ENCODE measurements at regions not wholly inside any gene's neighbourhood (a gene's known extent, or its start where the extent isn't known, plus 50 kb on each side); places are given as distances from the start of the nearest gene placed in this dataset.

- DNase-seq, result no peak
These were observed 1603.8 kb upstream of the ACVR2A start for GRCh38 chr2:146241023-146241422.

DNA sequence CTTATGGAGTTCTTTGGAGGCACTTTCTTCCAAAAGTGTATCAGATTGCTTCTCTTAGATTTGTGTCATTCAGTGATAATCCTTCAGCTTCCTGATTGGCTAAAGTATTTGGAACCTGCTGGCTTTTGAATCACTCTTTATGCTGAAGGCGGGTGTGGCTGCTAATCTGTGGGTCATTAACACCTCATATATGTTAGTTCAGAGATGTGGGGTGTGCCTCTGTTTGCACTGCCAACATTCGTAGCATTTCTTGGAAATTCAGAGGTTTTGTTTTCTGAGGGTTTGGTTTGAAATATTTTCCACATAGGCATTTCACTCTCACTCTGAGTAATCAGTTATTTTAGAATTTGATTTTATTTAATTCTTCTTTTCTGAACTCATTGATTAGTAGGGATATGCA lies 1604.4 kb upstream of the ACVR2A start:
- no peak for DNase-seq

GRCh38 chr2:146239392-146240135 lies 1605.3 kb upstream of the ACVR2A start:
- no peak for DNase-seq

DNA sequence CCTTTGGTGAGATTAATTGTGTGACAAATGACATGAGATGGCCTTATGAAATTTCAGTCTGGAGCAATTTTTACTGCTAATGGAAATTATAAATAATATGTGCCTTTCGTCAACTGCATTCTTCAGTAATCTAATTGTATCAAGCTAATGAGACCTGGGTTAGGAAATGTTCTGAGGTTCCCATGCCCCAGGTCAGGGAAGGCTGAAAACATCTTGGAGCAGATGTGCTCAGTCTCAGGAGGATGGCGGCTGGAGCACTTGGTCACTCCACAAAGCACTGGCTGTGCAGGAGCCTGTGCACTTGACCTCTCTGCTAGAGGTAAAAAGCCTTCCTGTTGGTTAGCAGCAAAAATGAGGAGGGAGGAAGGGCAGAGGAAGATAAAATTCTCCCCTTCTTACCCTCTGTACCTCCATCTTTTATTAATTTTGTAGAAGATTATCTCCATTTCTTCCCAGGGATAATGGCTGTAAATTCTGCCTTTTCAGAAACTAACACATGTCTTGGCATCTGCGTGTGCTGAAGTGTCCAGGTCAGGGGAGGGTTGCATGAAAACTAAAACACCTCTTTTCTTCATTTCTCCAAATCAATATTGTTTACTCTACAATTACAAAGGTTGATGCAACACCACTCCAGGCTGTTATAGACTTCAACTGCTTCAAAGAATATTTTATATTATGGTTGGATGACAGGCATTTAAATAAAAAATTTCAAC lies 1606.4 kb upstream of the ACVR2A start:
- DNase-seq, result no peak

- DNase-seq, result no peak
These were observed 1609.7 kb upstream of the ACVR2A start for GRCh38 chr2:146235158-146235557.

DNA sequence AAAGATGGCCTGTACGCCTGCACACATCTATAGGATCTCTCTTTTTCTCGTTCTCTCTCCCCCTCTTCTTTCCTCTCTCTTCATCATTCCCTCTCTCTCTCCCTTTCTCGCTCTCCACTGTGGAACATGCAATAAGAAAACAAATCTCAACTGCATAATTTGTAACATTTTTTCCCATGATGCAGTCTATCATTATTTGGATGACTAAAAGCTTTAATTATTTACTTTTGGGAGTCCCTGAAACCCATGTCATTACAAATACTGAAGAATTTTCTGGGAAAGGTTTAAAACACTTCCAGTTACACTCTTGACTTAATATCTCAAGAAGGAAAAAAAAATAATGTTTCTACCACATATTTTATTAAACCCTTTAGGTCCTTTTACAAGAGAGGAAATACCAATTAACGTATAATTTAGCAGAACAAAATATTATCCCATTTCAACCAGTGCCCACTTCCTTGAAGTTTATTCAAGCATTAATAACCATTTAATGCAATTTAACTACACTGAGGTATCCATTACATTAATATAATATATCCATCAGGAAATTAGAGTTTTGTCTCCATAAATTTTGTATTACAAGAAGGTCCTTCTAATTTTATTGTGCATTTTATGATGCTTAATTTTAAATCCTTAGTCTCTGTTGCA lies 1615.2 kb upstream of the ACVR2A start:
- no peak for DNase-seq

- DNase-seq, result no peak
These were observed 1616.3 kb upstream of the ACVR2A start for GRCh38 chr2:146228466-146229058.

DNA sequence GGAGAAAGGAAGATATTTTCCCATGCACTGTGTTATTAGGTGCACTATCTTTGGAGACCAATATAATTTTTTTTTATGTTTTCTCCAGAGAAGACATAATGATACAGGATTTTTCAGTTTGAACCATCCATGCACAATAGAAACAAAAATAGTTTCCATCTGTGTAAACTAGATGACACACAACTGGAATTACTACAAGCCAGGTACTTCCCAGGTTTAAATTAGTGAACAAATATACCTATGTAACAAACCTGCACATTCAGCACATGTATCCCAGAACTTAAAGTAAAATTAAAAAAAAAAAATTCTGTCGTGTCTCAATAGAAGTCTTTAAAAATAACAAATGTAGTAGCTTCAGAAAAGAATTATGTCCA lies 1616.8 kb upstream of the ACVR2A start:
- DNase-seq, result no peak

DNA sequence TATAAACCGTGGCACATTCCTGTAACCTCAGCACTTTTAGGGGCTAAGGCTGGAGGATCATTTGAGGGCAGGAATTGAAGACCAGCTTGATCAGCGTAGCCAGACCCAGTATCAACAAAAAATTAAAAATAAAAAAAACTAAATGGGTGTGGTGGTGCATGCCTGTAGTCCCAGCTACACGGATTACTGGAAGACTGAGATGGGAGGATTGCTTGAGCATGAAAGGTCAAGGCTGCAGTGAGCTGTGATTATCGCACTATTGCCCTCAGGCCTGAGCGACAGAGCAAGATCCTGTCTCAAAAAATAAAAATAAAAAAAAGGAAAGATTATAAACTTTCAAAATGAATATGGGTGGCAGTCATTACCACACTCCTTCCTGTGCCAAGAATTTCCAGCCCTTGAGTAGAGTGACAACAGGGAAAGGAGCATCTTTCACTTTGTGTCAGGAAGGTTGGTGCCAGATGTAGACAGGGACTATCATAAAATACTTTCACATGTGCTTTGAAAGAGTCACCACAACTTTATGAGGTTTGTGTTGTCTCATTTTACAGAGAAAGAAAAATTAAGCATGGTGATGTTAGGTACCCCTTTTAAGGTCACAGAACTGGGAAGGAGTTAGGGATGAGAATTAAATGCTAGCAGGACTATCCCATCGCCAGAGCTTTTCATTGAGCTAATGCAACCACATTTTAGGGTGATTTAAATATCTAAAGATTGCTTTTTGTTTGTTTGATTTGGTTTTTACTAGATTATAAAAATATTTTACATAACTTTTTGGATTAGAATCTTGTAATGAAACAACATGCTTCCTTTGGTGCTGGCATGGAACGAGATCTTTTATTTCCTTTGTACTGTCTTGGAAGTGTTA lies 1617.4 kb upstream of the ACVR2A start:
- DNase-seq, result no peak

- DNase-seq, result no peak
These were observed 1618.8 kb upstream of the ACVR2A start for GRCh38 chr2:146226077-146226476.

DNA sequence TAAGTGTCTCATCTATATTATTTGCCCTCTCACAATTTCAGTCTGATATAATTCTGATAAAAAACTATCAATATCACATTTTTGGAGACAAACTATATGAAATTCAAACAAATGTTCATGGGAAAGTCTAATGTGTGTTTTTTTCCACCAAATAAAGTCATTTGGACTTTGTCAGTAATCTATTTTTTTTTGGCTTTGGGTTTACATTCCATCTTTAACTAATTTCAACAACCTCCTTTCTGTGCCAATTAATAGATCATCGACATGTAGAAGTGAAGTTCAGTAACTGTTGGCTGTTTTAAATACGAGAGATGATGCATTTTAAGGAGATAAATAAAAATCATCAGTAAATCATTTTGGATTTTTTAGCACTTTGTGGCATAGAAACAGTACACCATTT lies 1623.0 kb upstream of the ACVR2A start:
- no peak for DNase-seq

DNA sequence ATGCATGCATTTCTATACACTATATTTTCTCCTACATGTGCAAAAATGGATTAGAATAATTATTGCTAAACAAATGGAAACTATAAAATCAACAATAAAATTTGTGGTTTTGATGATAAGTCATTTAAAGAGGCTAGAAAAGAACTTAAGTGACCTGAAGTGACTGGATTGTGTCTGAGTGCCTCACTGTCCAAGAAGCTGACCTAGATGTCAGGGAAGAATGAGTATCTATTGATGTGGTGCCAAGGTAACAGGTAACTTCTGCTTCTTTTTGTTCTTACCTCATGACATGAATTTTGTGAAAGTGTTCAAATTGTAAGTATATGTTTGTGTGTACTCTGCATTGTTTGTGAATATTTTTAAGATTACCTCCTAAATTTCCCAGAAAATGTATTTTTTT lies 1623.9 kb upstream of the ACVR2A start:
- no peak for DNase-seq

DNA sequence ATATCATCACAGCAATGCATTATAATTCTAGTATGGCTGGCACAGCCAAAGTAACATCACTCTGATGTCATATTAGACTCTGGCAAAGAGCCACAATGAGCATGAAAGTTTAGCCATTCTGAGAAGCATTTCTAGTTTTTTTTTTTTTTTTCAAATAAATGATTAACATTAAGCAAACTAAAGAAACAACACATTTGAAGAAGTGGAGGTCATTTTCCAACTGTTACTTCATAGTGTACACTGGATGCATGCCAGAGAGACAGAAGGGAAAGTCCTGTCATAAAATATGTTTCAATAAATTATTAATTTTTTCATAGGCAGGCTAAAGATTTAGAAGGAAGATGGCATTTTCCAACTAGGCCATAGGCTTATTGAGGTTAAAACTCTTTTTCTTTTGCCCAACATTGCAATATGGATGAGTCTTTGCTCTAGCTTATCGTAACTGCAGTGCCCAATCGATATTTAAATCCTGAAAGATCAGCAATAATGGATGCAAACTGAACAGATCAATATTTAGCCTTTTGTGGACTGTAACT lies 1630.4 kb upstream of the ACVR2A start:
- no peak for DNase-seq

DNA sequence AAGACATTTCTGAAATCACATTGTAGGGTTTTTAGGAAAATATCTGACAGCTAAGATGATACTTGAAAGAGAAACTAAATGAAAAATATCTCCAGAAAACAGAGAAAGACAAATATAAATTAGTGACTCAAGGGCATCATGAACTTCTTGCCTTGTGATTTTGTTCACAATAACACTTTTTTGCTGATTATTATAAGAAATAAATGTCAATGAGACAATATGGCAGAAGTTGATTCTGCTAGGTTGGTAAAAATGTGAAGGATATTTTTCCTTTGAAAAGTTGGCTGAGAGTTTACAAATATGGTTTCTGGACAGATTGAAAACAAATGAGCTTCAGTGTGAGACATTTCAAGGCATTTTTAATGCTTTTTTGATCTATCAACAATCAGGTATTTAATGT lies 1631.2 kb upstream of the ACVR2A start:
- no peak for DNase-seq

DNA sequence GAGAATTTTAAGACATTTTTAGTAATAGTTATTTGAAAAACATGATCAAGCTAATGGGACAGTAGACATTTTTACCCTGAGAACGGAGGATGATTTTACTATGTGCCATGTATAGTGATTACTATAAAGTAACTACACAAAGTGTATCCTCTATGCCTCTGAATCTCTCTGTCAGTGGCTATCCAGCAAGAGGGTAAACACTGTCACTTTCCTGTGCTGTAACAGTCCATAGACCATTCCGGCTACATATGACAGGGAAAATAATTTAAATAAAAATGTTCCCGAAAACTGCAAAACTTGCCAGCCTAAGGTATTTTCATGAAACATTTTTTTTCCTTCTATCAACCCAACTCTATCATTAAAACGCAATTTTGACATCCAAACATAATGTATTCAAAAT lies 1632.2 kb upstream of the ACVR2A start:
- DNase-seq, result no peak

GRCh38 chr2:146209842-146210275 lies 1635.0 kb upstream of the ACVR2A start:
- DNase-seq, result no peak

GRCh38 chr2:146207901-146208300 lies 1636.9 kb upstream of the ACVR2A start:
- DNase-seq, result no peak

DNA sequence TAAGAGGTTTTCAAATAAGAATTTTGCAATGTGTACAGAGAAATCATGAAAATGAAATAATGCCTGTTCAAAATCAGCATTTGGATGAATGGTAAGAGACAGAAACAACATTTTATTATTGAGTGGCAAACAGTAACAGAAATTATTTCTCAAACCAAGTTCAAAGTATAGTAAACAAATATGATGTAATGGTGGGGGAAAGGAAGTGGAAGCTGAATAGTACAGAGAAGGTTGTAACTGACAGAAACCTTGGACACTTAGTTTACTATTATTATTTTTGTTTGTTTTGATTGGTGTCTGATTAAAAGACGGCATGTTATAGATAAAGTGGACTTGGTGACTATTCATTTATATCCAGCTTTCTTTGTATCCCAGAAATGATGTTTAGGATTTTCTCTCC lies 1637.4 kb upstream of the ACVR2A start:
- DNase-seq, result no peak

- no peak for DNase-seq
These were observed 1641.7 kb upstream of the ACVR2A start for GRCh38 chr2:146203064-146203624.

DNA sequence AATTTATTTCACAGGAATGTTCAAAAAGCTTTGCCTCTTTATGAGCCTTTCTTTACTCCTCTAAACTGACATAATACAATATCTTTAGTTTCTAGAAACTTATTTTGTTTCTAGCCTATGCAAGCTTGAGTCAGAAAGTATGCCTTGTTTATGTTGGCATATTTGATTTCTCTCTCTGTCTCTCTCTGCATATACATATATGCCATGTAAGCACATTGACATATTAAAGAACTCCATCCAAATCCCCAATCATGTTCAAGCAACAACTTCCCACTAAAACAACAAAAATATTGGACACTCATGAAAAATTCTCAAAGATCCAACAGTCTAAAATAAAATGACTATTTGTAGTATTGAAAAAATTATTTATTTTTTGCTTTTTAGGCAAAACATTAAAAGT lies 1651.2 kb upstream of the ACVR2A start:
- DNase-seq, result no peak

GRCh38 chr2:146189541-146189940 lies 1655.3 kb upstream of the ACVR2A start:
- no peak for DNase-seq

DNA sequence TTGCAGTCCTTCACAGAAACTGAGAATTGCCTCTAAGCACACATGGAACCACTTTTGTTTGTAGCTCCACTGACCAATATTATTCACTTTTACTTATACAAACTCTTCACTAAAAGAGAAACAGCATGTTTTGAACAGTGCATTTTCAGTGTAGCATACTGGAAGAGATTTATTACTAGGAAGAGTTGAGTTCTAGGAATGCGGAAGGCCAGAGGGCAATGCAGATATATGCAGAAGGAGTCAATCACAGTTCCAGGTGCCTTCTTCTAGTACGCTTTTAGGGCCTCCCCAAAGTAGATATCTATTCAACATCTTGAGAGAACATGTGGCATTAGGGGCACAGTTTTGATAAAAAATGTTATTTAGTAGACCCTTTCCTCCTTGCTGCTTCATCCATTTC lies 1654.0 kb upstream of the ZEB2 start:
- no peak for DNase-seq
